ENCODE measurements at regions not wholly inside any gene's neighbourhood (a gene's known extent, or its start where the extent isn't known, plus 50 kb on each side); places are given as distances from the start of the nearest gene placed in this dataset.

GRCh38 chr3:126252373-126252772, 72.0 kb upstream of the ALDH1L1 start:
- Histone ChIP-seq H4K5ac (ENCODE audit: insufficient read length, low read depth, low read length) (no peak overlapping the region), H4K8ac (ENCODE audit: extremely low read depth, insufficient read depth, low read length) (no peak overlapping the region), H3K9ac (replicated peaks in 1 of 4; ENCODE audit: extremely low read depth in 1 of 4, low read depth in 3 of 4, low read length in 3 of 4) (no peak overlapping the region), H3K9me3 (ENCODE audit: insufficient read depth in 2 of 2, low read depth in 1 of 2, low read length in 1 of 2) (peaks cover 0 to 3% of the 10 kb centered on the region in 2 experiments; a peak in 1 of 4 replicates), H2BK15ac (ENCODE audit: low read length) (no peak overlapping the region), H3K79me2 (ENCODE audit: control insufficient read depth in 1 of 2, insufficient read depth in 2 of 2, low read length in 2 of 2) (no peaks in the 10 kb centered on the region), H3K4me3 (ENCODE audit: extremely low read depth in 1 of 4, insufficient read depth in 2 of 4, low read depth in 3 of 4, low read length in 4 of 4) (no peak overlapping the region), H3K4me1 (replicated peaks in 1 of 4; ENCODE audit: control insufficient read depth in 3 of 4, insufficient read depth in 4 of 4, low read length in 3 of 4) (no peaks in the 10 kb centered on the region; a peak in 1 of 7 replicates), H3K23ac (ENCODE audit: insufficient read length) (no peak overlapping the region), H2BK12ac (ENCODE audit: low read depth, low read length) (no peak overlapping the region), H2AK5ac (ENCODE audit: low read depth, low read length) (no peak overlapping the region), H3K4ac (replicated peaks; ENCODE audit: insufficient read length, low read depth, low read length) (no peak overlapping the region), H2BK120ac (replicated peaks; ENCODE audit: low read depth, low read length) (no peak overlapping the region), H3K79me1 (ENCODE audit: low read depth, low read length) (no peaks in the 10 kb centered on the region), H4K91ac (replicated peaks; ENCODE audit: insufficient read length, low read length) (no peak overlapping the region), H3K56ac (replicated peaks; ENCODE audit: insufficient read length, low read depth, low read length) (no peak overlapping the region), H3K14ac (ENCODE audit: insufficient read length) (no peak overlapping the region), H2AFZ (ENCODE audit: low read length) (no peak overlapping the region), H3K23me2 (ENCODE audit: low read depth, low read length) (no peaks in the 10 kb centered on the region), H4K20me1 (replicated peaks in 1 of 2; ENCODE audit: control insufficient read depth in 1 of 2, insufficient read depth in 2 of 2, low read length in 2 of 2) (no peaks in the 10 kb centered on the region), H3K27me3 (replicated peaks in 1 of 4; ENCODE audit: control insufficient read depth in 3 of 4, extremely low read depth in 1 of 4, insufficient read depth in 3 of 4, low read length in 3 of 4) (no peaks in the 10 kb centered on the region), H3K36me3 (ENCODE audit: control insufficient read depth in 2 of 4, insufficient read depth in 4 of 4, low read length in 3 of 4) (no peaks in the 10 kb centered on the region), H2BK5ac (ENCODE audit: low read depth, low read length) (no peak overlapping the region), H3K27ac (ENCODE audit: low read depth, low read length) (no peak overlapping the region), H3K18ac (ENCODE audit: extremely low read depth, low read length) (no peak overlapping the region), H2BK20ac (ENCODE audit: low read length) (no peak overlapping the region), H3K4me2 (ENCODE audit: insufficient read depth in 1 of 2, low read depth in 2 of 2, low read length in 2 of 2) (no peak overlapping the region)
- WGBS, 2 experiments (ENCODE audit: extremely low coverage in 1 of 2, insufficient coverage in 1 of 2, insufficient read length in 1 of 2, insufficient replicate concordance in 2 of 2, low coverage in 1 of 2, low lambda C conversion rate in 2 of 2, missing lambda C conversion rate in 1 of 2), result 88% methylated on average over 1 of the region's 1 CpG; no CpG with 5 or more reads in 1 of the 2 experiments
- CTCF ChIA-PET (ENCODE audit: partially characterized antibody), result interaction anchor here (0.6 to 1.8 kb wide), 3 partner anchors 14 to 673 kb away, joined by 3 to 5 read pairs (median 4); no protein-coding TSS in a partner anchor
- POLR2A ChIA-PET (ENCODE audit: partially characterized antibody), result interaction anchor here (0.8 kb wide), 1 partner anchor 17 kb away, joined by 3 read pairs; no protein-coding TSS in a partner anchor
- DNase-seq (ENCODE audit: low read depth in 1 of 2, low spot score in 2 of 2), result no peak
- FAIRE-seq, result no peak
- TF ChIP-seq RNF2 (IDR thresholded peaks at IDR 0.05; ENCODE audit: borderline replicate concordance, low read depth, low read length, missing control alignments, poor library complexity, severe bottlenecking) (no peak), TAF7 (optimal IDR thresholded peaks at IDR 0.05; ENCODE audit: borderline replicate concordance, low read depth, low read length) (no peak)
